ENCODE measurements at regions not wholly inside any gene's neighbourhood (a gene's known extent, or its start where the extent isn't known, plus 50 kb on each side); places are given as distances from the start of the nearest gene placed in this dataset.
"Not testable (repeated sequence)": the region's sequence is repeated elsewhere in the genome, so short reads cannot be mapped to it uniquely, and the experiment has no call there.

DNA sequence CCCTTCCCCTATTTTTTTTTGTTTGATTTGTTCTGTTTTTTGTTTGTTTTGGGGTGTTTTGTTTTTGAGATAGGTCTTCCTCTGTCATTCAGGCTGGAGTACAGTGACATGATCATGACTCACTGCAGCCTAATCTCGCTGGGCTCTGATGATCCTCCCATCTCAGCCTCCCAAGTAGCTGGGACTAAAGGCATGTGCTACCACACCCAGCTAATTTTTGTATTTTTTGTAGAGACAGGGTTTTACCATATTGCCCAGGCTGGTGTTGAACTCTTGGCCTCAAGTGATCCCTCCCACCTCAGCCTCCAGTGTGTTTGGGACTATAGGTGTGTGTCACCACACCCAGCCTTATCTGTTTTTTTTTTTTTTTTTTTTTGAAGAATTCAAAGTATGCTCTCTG, 605.4 kb downstream of the DNAH5 start:
- no peaks in the 10 kb centered on the region; the same call in 1 of the 2 replicates for H3K9me3 ChIP-seq (ENCODE audit: control insufficient read depth, insufficient read depth, low read length)
- no peaks in the 10 kb centered on the region for H3K4me1 ChIP-seq (ENCODE audit: control insufficient read depth, low read length)
- no peaks in the 10 kb centered on the region for H3K36me3 ChIP-seq (ENCODE audit: control insufficient read depth, low read length)
- H3F3A ChIP-seq (ENCODE audit: control insufficient read depth, insufficient read depth), result no peaks in the 10 kb centered on the region
- no peak overlapping the region for H3K4me2 ChIP-seq (ENCODE audit: low read length)
- H3K27ac ChIP-seq (ENCODE audit: low read depth, low read length), result no peak overlapping the region
- H3K4me3 ChIP-seq (ENCODE audit: low read length), result no peak overlapping the region
- no peaks in the 10 kb centered on the region for H3K9me2 ChIP-seq (replicated peaks; ENCODE audit: control insufficient read depth, low read length)
- no peaks in the 10 kb centered on the region for H3K27me3 ChIP-seq (ENCODE audit: control insufficient read depth, low read length)
- TF ChIP-seq CTCF (IDR thresholded peaks at IDR 0.05; ENCODE audit: low read depth, low read length, poor library complexity, severe bottlenecking), result no peak
- no peak for TF ChIP-seq EZH2phosphoT487 (IDR thresholded peaks at IDR 0.05; ENCODE audit: borderline replicate concordance, low read length)
- H3K79me2 ChIP-seq (ENCODE audit: control insufficient read depth, low read length), result no peaks in the 10 kb centered on the region
- H4K20me1 ChIP-seq (ENCODE audit: control insufficient read depth, insufficient read depth, low read depth, low read length), result no peaks in the 10 kb centered on the region

- H3F3A ChIP-seq (ENCODE audit: control insufficient read depth, insufficient read depth); H3K4me2 ChIP-seq (ENCODE audit: low read length); H3K79me2 ChIP-seq (ENCODE audit: control insufficient read depth, low read length); H3K4me3 ChIP-seq (ENCODE audit: low read length); H3K27ac ChIP-seq (ENCODE audit: low read depth, low read length); H3K36me3 ChIP-seq (ENCODE audit: control insufficient read depth, low read length); H3K9me3 ChIP-seq (ENCODE audit: control insufficient read depth, insufficient read depth, low read length); H3K27me3 ChIP-seq (ENCODE audit: control insufficient read depth, low read length); H4K20me1 ChIP-seq (ENCODE audit: control insufficient read depth, insufficient read depth, low read depth, low read length); H3K9me2 ChIP-seq (replicated peaks; ENCODE audit: control insufficient read depth, low read length); H3K4me1 ChIP-seq (ENCODE audit: control insufficient read depth, low read length): not testable (repeated sequence)
Observed at GRCh38 chr5:13335026-13335425, 609.5 kb downstream of the DNAH5 start.

DNA sequence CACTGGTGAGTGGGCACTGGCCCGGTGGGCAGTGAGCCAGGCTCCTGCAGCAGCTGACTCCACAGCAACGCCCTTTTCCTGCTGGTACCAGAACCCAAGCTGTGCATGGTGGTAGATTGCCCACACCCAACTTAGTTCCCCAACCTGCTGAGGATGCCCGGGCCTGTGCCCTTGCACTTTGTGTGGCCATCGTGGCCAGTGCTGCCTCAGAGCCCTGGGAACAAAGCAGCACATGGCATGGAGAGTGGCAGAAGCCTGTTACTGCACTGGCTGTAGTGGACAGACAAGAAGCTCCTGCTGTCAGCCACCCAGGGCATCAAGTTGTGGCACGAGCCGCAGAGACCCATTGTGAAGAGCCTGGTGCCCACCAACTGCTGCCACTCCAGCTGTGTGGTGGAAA, 612.9 kb downstream of the DNAH5 start:
- Histone ChIP-seq H3K4me2 (ENCODE audit: low read length) (no peak overlapping the region), H3K4me3 (ENCODE audit: low read length) (no peak overlapping the region), H3F3A (ENCODE audit: control insufficient read depth, insufficient read depth) (no peaks in the 10 kb centered on the region), H3K36me3 (ENCODE audit: control insufficient read depth, low read length) (no peaks in the 10 kb centered on the region), H3K9me3 (ENCODE audit: control insufficient read depth, insufficient read depth, low read length) (no peaks in the 10 kb centered on the region), H3K27ac (ENCODE audit: low read depth, low read length) (no peak overlapping the region), H4K20me1 (ENCODE audit: control insufficient read depth, insufficient read depth, low read depth, low read length) (no peaks in the 10 kb centered on the region), H3K79me2 (ENCODE audit: control insufficient read depth, low read length) (no peaks in the 10 kb centered on the region), H3K27me3 (ENCODE audit: control insufficient read depth, low read length) (no peaks in the 10 kb centered on the region), H3K9me2 (replicated peaks; ENCODE audit: control insufficient read depth, low read length) (no peaks in the 10 kb centered on the region), H3K4me1 (ENCODE audit: control insufficient read depth, low read length) (no peaks in the 10 kb centered on the region)
- TF ChIP-seq CTCF (IDR thresholded peaks at IDR 0.05; ENCODE audit: low read depth, low read length, poor library complexity, severe bottlenecking) (no peak), EZH2phosphoT487 (IDR thresholded peaks at IDR 0.05; ENCODE audit: borderline replicate concordance, low read length) (no peak)

- no peaks in the 10 kb centered on the region for H3K79me2 ChIP-seq (ENCODE audit: control insufficient read depth, low read length)
- TF ChIP-seq EZH2phosphoT487 (IDR thresholded peaks at IDR 0.05; ENCODE audit: borderline replicate concordance, low read length) (no peak), CTCF (IDR thresholded peaks at IDR 0.05; ENCODE audit: low read depth, low read length, poor library complexity, severe bottlenecking) (no peak)
- no peak overlapping the region for H3K27ac ChIP-seq (ENCODE audit: low read depth, low read length)
- H3K27me3 ChIP-seq (ENCODE audit: control insufficient read depth, low read length), result no peaks in the 10 kb centered on the region
- H3F3A ChIP-seq (ENCODE audit: control insufficient read depth, insufficient read depth), result no peaks in the 10 kb centered on the region
- no peaks in the 10 kb centered on the region for H3K9me2 ChIP-seq (replicated peaks; ENCODE audit: control insufficient read depth, low read length)
- no peaks in the 10 kb centered on the region for H3K36me3 ChIP-seq (ENCODE audit: control insufficient read depth, low read length)
- no peaks in the 10 kb centered on the region for H3K4me1 ChIP-seq (ENCODE audit: control insufficient read depth, low read length)
- H3K9me3 ChIP-seq (ENCODE audit: control insufficient read depth, insufficient read depth, low read length), result no peaks in the 10 kb centered on the region
- H3K4me3 ChIP-seq (ENCODE audit: low read length), result no peak overlapping the region
- H3K4me2 ChIP-seq (ENCODE audit: low read length), result no peak overlapping the region
- H4K20me1 ChIP-seq (ENCODE audit: control insufficient read depth, insufficient read depth, low read depth, low read length), result no peaks in the 10 kb centered on the region
Observed at GRCh38 chr5:13328316-13328715, 616.2 kb downstream of the DNAH5 start.

Data from DOHH2 (cell line).